ENCODE measurements at regions not wholly inside any gene's neighbourhood (a gene's known extent, or its start where the extent isn't known, plus 50 kb on each side); places are given as distances from the start of the nearest gene placed in this dataset.

DNA sequence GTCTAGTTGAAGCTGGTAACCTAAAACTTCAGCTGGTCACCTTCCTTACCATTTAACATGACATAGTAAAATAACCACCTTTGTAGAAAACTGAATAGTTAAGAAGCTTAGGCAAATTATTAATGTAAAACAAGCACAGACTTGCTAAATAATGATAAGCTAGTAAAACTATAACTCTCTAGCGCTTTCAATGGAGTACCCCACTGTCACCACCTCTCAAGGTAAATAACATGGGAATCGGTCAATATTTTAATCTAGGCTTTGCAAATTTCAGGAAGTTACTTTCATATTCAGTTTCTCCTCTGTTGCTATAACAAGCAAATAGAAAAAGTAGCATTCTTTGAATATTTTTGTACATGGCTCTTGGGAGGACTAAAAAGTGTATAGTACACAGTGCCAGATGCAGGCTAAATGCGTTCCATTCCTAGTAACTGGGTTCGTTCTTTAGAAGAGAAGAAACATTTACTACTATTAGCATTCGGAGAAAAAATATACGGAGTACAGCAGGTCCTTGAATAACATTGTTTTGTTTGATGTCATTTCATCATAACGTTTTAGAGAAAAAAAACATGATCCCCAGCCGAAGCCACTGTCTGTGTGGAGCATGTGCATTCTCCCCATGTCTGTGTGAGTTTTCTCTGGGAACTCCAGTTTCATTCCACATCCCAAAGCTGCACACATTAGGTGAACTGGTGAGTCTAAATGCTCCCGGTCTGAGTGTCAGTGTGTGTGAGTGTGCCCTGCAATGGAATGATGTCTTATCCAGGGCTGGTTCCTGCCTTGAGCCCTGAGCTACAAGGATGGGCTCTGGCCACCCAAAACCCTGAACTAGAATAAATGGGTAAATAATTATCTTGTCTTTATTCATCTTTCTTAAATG lies 52.5 kb downstream of the EPRS1 start:
- no peak for TF ChIP-seq CTCF (IDR thresholded peaks at IDR 0.05)
- no peak for ATAC-seq (ENCODE audit: insufficient number of reproducible peaks, low FRiP score, low read depth)
- no peaks in the 10 kb centered on the region for H3K27me3 ChIP-seq (replicated peaks; ENCODE audit: insufficient read depth)

GRCh38 chr1:219991919-219992318 lies 54.4 kb downstream of the EPRS1 start:
- H3K4me1 ChIP-seq (ENCODE audit: control insufficient read depth in 1 of 2, low read depth in 2 of 2): peaks cover 4 to 16% of the 10 kb centered on the region in 2 donors
- DNase-seq (ENCODE audit: low spot score) (no peak), ATAC-seq (ENCODE audit: insufficient number of reproducible peaks, low FRiP score, low read depth) (no peak)
- no peaks in the 10 kb centered on the region for H3K27me3 ChIP-seq (replicated peaks; ENCODE audit: insufficient read depth)
- no peaks in the 10 kb centered on the region for H3K9me3 ChIP-seq
- no peak overlapping the region for H3K4me3 ChIP-seq
- H3K27ac ChIP-seq: no peak overlapping the region
- TF ChIP-seq CTCF (IDR thresholded peaks at IDR 0.05): no peak
- peaks cover 12% of the 10 kb centered on the region for H3K36me3 ChIP-seq

More for the DNA sequence above, 52.5 kb downstream of the EPRS1 start:
- Histone ChIP-seq H3K9me3 (no peaks in the 10 kb centered on the region), H3K4me3 (peak overlapping the region; percentile 55), H3K36me3 (peaks cover 5% of the 10 kb centered on the region), H3K4me1 (ENCODE audit: control insufficient read depth in 1 of 2, low read depth in 2 of 2) (peaks cover 4 to 16% of the 10 kb centered on the region in 2 donors), H3K27ac (peak overlapping the region; percentile 61 to 65)
- DNase-seq (ENCODE audit: low spot score): no peak

- H3K4me3 ChIP-seq: no peak overlapping the region
- peaks cover 4 to 16% of the 10 kb centered on the region in 2 donors for H3K4me1 ChIP-seq (ENCODE audit: control insufficient read depth in 1 of 2, low read depth in 2 of 2)
- H3K36me3 ChIP-seq: peaks cover 13% of the 10 kb centered on the region
- no peaks in the 10 kb centered on the region for H3K9me3 ChIP-seq
- no peak for ATAC-seq (ENCODE audit: insufficient number of reproducible peaks, low FRiP score, low read depth)
- TF ChIP-seq CTCF (IDR thresholded peaks at IDR 0.05): no peak
- no peaks in the 10 kb centered on the region for H3K27me3 ChIP-seq (replicated peaks; ENCODE audit: insufficient read depth)
- no peak overlapping the region for H3K27ac ChIP-seq
- no peak for DNase-seq (ENCODE audit: low spot score)
These were observed 54.8 kb downstream of the EPRS1 start for GRCh38 chr1:219991511-219991810.

GRCh38 chr1:219990782-219991510 lies 55.4 kb downstream of the EPRS1 start:
- ATAC-seq (ENCODE audit: insufficient number of reproducible peaks, low FRiP score, low read depth) (no peak), DNase-seq (ENCODE audit: low spot score) (no peak)
- H3K4me1 ChIP-seq (ENCODE audit: control insufficient read depth in 1 of 2, low read depth in 2 of 2): peaks cover 4 to 16% of the 10 kb centered on the region in 2 donors
- H3K27me3 ChIP-seq (replicated peaks; ENCODE audit: insufficient read depth): no peaks in the 10 kb centered on the region
- H3K9me3 ChIP-seq: no peaks in the 10 kb centered on the region
- H3K36me3 ChIP-seq: peaks cover 14% of the 10 kb centered on the region
- H3K4me3 ChIP-seq: no peak overlapping the region
- H3K27ac ChIP-seq: no peak overlapping the region
- peak; percentile 70 for TF ChIP-seq CTCF (IDR thresholded peaks at IDR 0.05)

GRCh38 chr1:219989766-219990165 lies 56.5 kb downstream of the EPRS1 start:
- no peak overlapping the region for H3K4me3 ChIP-seq
- no peaks in the 10 kb centered on the region for H3K9me3 ChIP-seq
- no peak for ATAC-seq (ENCODE audit: insufficient number of reproducible peaks, low FRiP score, low read depth)
- TF ChIP-seq CTCF (IDR thresholded peaks at IDR 0.05): no peak
- H3K27me3 ChIP-seq (replicated peaks; ENCODE audit: insufficient read depth): no peaks in the 10 kb centered on the region
- no peak overlapping the region for H3K27ac ChIP-seq
- H3K36me3 ChIP-seq: peaks cover 21% of the 10 kb centered on the region
- DNase-seq (ENCODE audit: low spot score): no peak
- H3K4me1 ChIP-seq (ENCODE audit: control insufficient read depth in 1 of 2, low read depth in 2 of 2): peaks cover 4 to 16% of the 10 kb centered on the region in 2 donors

Data from thoracic aorta (tissue), 2 donors.